Aorta (tissue), 5 donors: ENCODE measurements at regions not wholly inside any gene's neighbourhood (a gene's known extent, or its start where the extent isn't known, plus 50 kb on each side); places are given as distances from the start of the nearest gene placed in this dataset.

Experiments used
- ATAC-seq: fragments of 200-7000 bp; cut with Tn5 transposase; one replicate; pipeline ENCODE4 v1.9.1; 2022; ENCODE audit warnings: moderate library complexity; ENCODE audit not compliant: low FRiP score
- DNase-seq, 2 donors: peaks; one replicate each; pipeline ENCODE4 v3.0.0-alpha.2; 2020
- H3K27ac ChIP-seq, 2 donors: one replicate each; pipeline ENCODE4 v1.5.1; 2013; ENCODE audit warnings: low read length in 2 of 2, mild to moderate bottlenecking in 2 of 2, moderate library complexity in 2 of 2, control low read depth in 1 of 2, inconsistent platforms in 1 of 2, low read depth in 1 of 2
- H3K27me3 ChIP-seq, 2 donors: one replicate each; pipeline ENCODE4 v1.6.1; 2013; ENCODE audit warnings: control low read depth in 1 of 2, low read length in 1 of 2, mild to moderate bottlenecking in 1 of 2, moderate library complexity in 1 of 2; ENCODE audit not compliant: insufficient read depth in 2 of 2, control insufficient read depth in 1 of 2
- H3K36me3 ChIP-seq, 2 donors: one replicate each; pipeline ENCODE4 v1.6.1; 2013; ENCODE audit warnings: control low read depth in 1 of 2, low read length in 1 of 2, mild to moderate bottlenecking in 1 of 2; ENCODE audit not compliant: insufficient read depth in 2 of 2, control insufficient read depth in 1 of 2
- H3K4me1 ChIP-seq, 2 donors: one replicate each; pipeline ENCODE4 v1.6.1; 2013; ENCODE audit warnings: low read length in 2 of 2, control low read depth in 1 of 2, mild to moderate bottlenecking in 1 of 2, moderate library complexity in 1 of 2; ENCODE audit not compliant: insufficient read depth in 2 of 2, control insufficient read depth in 1 of 2
- H3K4me3 ChIP-seq, 2 donors: one replicate each; pipeline ENCODE4 v1.5.1; 2013; ENCODE audit warnings: low read length in 2 of 2, control low read depth in 1 of 2, mild to moderate bottlenecking in 1 of 2
- H3K9me3 ChIP-seq: one replicate; pipeline ENCODE4 v1.6.1; 2013; ENCODE audit warnings: mild to moderate bottlenecking, low read length; ENCODE audit not compliant: control insufficient read depth
- WGBS, 2 donors: extraction: QIAGEN DNeasy Blood & Tissue Kit; methylation state at CpG; one replicate each; pipeline ENCODE4 v1.1.7; 2013; 5-methylcytosine and 5-hydroxymethylcytosine counted together
- intact Hi-C, 2 donors: fragments of 100-400 bp; cut with DNase I; formaldehyde crosslinking; loops; one replicate each; pipeline versions ENCODE4 v1.14.2 to v1.15.0; 2022
- donor health status: healthy with polysubstance abuse.
- donor health status: Bipolar disorder and iron deficiency.
- donor health status: DM: no; HTN: no; CAD: no.
- donor health status: DM: no; HTN: no; CAD: no.
- donor health status: DM: yes; HTN: yes; CAD: no.

- 83 to 97% methylated on average over 1 of the region's 1 CpG for WGBS, 2 donors
- no peak overlapping the region for H3K4me3 ChIP-seq
Observed at GRCh38 chr4:23481566-23481965, 408.3 kb downstream of the PPARGC1A start.

DNA sequence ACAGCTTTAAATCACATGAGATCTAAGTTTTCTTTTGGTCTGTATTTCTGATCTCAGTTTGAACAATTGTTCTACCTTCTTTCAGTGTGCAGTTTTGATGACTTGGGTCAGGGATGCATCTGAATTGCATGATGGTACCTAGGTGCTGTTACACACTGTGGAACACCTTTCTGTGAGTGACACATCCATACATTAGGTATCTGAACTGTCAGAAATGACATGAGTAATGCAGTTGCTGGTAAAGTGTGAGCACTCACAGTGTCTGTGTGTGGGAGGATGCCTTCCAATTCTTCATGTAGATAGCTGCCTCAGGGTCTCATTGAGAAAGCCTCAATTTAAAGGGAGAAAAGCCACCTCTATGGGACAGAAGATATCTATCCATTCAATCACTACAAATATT, 411.9 kb downstream of the PPARGC1A start:
- intact Hi-C loops: no loop called here
- no peak overlapping the region for H3K27ac ChIP-seq

More at GRCh38 chr4:23481566-23481965, 408.3 kb downstream of the PPARGC1A start:
- no peaks in the 10 kb centered on the region for H3K4me1 ChIP-seq
- no peaks in the 10 kb centered on the region for H3K36me3 ChIP-seq
- H3K9me3 ChIP-seq: no peaks in the 10 kb centered on the region
- ATAC-seq (no peak), DNase-seq (no peak)
- no peak overlapping the region for H3K27ac ChIP-seq
- H3K27me3 ChIP-seq: no peaks in the 10 kb centered on the region
- intact Hi-C loops: no loop called here

DNA sequence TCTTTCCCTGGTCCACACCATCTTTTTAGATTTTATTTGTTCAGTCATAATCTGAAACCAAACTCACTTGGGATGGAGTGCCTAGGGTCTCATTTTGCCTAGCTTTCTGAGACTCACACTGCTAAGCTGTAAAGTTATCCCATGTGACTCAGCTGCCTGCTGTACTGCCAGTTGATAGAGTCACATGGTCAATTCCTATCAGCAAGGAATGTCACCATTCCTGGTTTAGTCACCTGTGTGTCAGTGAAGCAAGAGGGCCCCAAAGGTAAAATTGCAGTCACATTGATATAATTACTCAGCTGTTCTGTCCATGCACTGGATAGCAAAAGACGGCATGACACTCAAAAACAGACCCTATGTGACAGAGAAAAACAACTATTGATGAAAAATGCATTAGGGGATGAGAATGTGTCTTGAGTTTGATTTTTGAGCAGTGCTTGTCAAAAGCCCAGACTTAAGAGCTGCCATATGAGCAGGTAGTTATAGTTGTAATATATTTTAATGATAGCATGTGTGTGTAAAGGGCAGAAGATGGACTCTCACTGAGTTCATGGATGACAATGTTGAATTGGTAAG, 413.2 kb downstream of the PPARGC1A start:
- Histone ChIP-seq H3K27ac (no peak overlapping the region), H3K4me1 (no peaks in the 10 kb centered on the region), H3K27me3 (no peaks in the 10 kb centered on the region), H3K9me3 (peaks cover 3% of the 10 kb centered on the region), H3K4me3 (no peak overlapping the region), H3K36me3 (no peaks in the 10 kb centered on the region)
- 63 to 75% methylated on average over 1 of the region's 1 CpG for WGBS, 2 donors
- intact Hi-C loops: no loop called here
- ATAC-seq (no peak), DNase-seq (no peak)

More for the DNA sequence above, 411.9 kb downstream of the PPARGC1A start:
- no peak for ATAC-seq
- Histone ChIP-seq H3K9me3 (no peaks in the 10 kb centered on the region), H3K4me3 (no peak overlapping the region), H3K4me1 (no peaks in the 10 kb centered on the region), H3K27me3 (no peaks in the 10 kb centered on the region), H3K36me3 (no peaks in the 10 kb centered on the region)
- DNase-seq: no peak

GRCh38 chr4:23463071-23463470, 426.8 kb downstream of the PPARGC1A start:
- Histone ChIP-seq H3K27ac (no peak overlapping the region), H3K27me3 (no peaks in the 10 kb centered on the region), H3K4me3 (no peak overlapping the region), H3K36me3 (no peaks in the 10 kb centered on the region), H3K4me1 (no peaks in the 10 kb centered on the region), H3K9me3 (peaks cover 3% of the 10 kb centered on the region)
- DNase-seq (no peak), ATAC-seq (no peak)
- intact Hi-C loops: no loop called here

DNA sequence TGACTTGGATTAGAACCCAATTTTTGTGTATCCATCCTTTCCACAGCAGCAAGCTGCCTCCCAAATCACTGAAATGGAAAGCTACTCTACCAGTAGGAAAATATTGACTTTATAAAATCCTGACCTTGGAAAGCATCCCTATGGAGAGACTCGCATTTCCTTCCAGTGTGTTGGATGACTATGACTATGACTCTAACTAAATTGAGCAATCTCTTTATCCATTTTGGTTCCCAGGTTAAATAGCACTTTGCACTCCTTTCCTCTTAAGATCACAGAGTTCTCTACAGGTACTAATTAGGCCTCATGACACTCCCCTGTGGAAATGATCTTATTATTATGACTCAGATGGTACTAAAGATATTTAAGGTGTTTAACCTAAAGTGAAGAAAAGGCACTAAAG, 431.8 kb downstream of the PPARGC1A start:
- no peak overlapping the region for H3K27ac ChIP-seq
- ATAC-seq (no peak), DNase-seq (no peak)
- 51 to 53% methylated on average over 1 of the region's 1 CpG for WGBS, 2 donors
- no peaks in the 10 kb centered on the region for H3K4me1 ChIP-seq
- H3K4me3 ChIP-seq: no peak overlapping the region
- H3K36me3 ChIP-seq: no peaks in the 10 kb centered on the region
- no peaks in the 10 kb centered on the region for H3K27me3 ChIP-seq
- H3K9me3 ChIP-seq: no peaks in the 10 kb centered on the region
- intact Hi-C loops: no loop called here

- ATAC-seq: no peak
- H3K36me3 ChIP-seq: no peaks in the 10 kb centered on the region
- H3K27ac ChIP-seq: no peak overlapping the region
- no peaks in the 10 kb centered on the region for H3K9me3 ChIP-seq
- H3K27me3 ChIP-seq: no peaks in the 10 kb centered on the region
- DNase-seq: no peak
- H3K4me1 ChIP-seq: no peaks in the 10 kb centered on the region
- no peak overlapping the region for H3K4me3 ChIP-seq
- intact Hi-C loops: no loop called here
- WGBS, 2 donors: 22 to 40% methylated on average over 2 of the region's 2 CpGs
Observed at GRCh38 chr4:23456864-23457263, 433.0 kb downstream of the PPARGC1A start.

DNA sequence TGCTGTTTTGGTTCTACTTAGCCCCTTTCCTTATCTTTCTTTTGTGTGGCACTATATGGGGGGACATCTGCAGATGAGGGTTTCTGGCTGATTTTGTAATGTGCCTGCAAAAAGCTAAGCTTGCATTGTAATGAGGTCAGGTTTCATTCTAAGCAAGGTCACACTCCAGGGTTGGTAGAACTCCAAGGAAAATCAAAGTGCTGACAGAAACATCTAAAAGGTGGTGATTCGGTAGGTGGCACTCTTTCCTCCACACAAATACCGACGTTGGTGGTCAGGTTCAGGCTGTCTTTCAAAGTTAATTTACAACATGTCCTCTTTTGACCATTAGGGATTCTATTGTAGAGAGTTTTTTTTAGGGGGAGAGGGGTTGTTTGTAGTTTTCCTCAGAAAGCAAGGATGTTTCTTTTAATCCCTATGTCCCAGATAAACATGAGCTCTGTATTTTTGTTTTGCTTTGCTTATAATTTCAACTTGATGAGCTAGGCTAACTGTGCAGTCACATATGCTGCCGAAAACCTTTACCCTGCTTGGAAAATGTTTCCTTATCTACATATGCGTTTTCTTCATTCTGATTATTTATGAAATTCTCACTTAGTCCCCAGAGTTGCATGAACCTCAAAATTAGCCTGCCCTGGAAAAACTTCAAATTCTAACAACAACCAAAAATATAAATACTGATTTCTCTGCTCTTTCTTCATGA, 434.2 kb downstream of the PPARGC1A start:
- DNase-seq: no peak
- no peaks in the 10 kb centered on the region for H3K36me3 ChIP-seq
- WGBS, 2 donors: 12 to 14% methylated on average over 5 of the region's 5 CpGs
- H3K9me3 ChIP-seq: no peaks in the 10 kb centered on the region
- intact Hi-C loops: no loop called here
- H3K27me3 ChIP-seq: no peaks in the 10 kb centered on the region
- H3K4me1 ChIP-seq: no peaks in the 10 kb centered on the region
- no peak for ATAC-seq
- H3K27ac ChIP-seq: no peak overlapping the region
- H3K4me3 ChIP-seq: no peak overlapping the region

DNA sequence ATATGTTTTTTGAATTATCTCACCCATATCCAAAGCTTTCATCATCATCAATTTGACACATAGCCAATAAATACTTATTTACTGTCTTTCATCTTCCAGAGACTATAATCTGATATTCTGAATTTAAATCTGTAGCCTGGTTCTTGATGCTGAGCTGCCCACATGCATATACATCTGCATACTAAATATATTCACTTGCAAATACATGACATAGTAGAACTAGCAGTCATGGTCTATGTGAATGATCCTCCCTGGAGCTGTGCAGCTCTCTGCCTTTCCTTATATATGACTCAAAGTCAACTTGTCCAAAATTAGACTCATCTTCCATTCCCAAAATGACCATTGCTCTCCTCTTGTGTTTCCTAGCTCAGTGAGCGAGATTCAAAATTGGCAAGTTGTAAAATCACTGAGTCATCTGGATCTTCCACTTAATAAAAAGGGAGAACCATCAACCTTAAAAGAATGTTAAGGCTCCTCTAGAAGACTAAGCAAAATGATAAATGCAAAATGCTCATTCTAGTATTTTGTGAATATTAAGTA, 448.2 kb downstream of the PPARGC1A start:
- no peaks in the 10 kb centered on the region for H3K9me3 ChIP-seq
- H3K27ac ChIP-seq: no peak overlapping the region
- intact Hi-C loops: no loop called here
- DNase-seq (no peak), ATAC-seq (no peak)
- WGBS, 2 donors: 86 to 90% methylated on average over 1 of the region's 1 CpG
- H3K36me3 ChIP-seq: no peaks in the 10 kb centered on the region
- H3K27me3 ChIP-seq: no peaks in the 10 kb centered on the region
- no peak overlapping the region for H3K4me3 ChIP-seq
- H3K4me1 ChIP-seq: no peaks in the 10 kb centered on the region

DNA sequence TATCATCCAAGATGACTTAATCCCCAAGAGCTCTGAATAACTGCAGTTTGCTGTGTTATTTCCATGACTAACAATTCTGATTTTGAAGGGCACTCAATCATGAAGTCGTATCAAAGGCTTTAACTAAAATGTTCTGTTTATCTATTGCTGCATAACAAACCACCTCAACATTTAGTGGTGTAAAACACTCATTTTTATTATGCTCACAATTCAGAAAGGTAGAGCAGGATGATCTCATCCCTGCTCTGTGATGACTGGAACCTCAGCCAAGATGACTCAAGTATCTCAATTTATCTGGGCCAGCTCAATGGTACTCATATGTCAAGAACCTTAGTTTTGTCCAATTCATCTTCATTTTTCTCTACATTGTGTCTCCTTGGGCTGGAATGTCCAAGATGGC, 451.1 kb downstream of the PPARGC1A start:
- Histone ChIP-seq H3K36me3 (no peaks in the 10 kb centered on the region), H3K27ac (no peak overlapping the region), H3K9me3 (no peaks in the 10 kb centered on the region), H3K4me1 (no peaks in the 10 kb centered on the region), H3K27me3 (no peaks in the 10 kb centered on the region), H3K4me3 (no peak overlapping the region)
- intact Hi-C loops: no loop called here
- ATAC-seq: no peak
- 18 to 30% methylated on average over 1 of the region's 1 CpG for WGBS, 2 donors
- no peak for DNase-seq
